ENCODE measurements at regions not wholly inside any gene's neighbourhood (a gene's known extent, or its start where the extent isn't known, plus 50 kb on each side); places are given as distances from the start of the nearest gene placed in this dataset.

- DNase-seq (ENCODE audit: low read depth, low spot score), result no peak
Observed at GRCh38 chr11:90783111-90783510, 560.3 kb upstream of the CHORDC1 start.

- DNase-seq (ENCODE audit: low read depth, low spot score), result no peak
Observed at GRCh38 chr11:90779098-90779497, 556.2 kb upstream of the CHORDC1 start.

- DNase-seq (ENCODE audit: low read depth, low spot score), result no peak
Observed at GRCh38 chr11:90775567-90776165, 552.8 kb upstream of the CHORDC1 start.

- DNase-seq (ENCODE audit: low read depth, low spot score), result no peak
Observed at GRCh38 chr11:90774727-90775566, 552.1 kb upstream of the CHORDC1 start.

- DNase-seq (ENCODE audit: low read depth, low spot score), result no peak
Observed at GRCh38 chr11:90770007-90770406, 547.2 kb upstream of the CHORDC1 start.

GRCh38 chr11:90766121-90766520, 543.3 kb upstream of the CHORDC1 start:
- DNase-seq (ENCODE audit: low read depth, low spot score), result no peak

- no peak for DNase-seq (ENCODE audit: low read depth, low spot score)
Observed at GRCh38 chr11:90764691-90765090, 541.8 kb upstream of the CHORDC1 start.

GRCh38 chr11:90757849-90758494, 535.1 kb upstream of the CHORDC1 start:
- no peak for DNase-seq (ENCODE audit: low read depth, low spot score)

- no peak for DNase-seq (ENCODE audit: low read depth, low spot score)
Observed at GRCh38 chr11:90756617-90757016, 533.8 kb upstream of the CHORDC1 start.

GRCh38 chr11:90753546-90753945, 530.7 kb upstream of the CHORDC1 start:
- no peak for DNase-seq (ENCODE audit: low read depth, low spot score)

GRCh38 chr11:90747057-90747456, 524.2 kb upstream of the CHORDC1 start:
- DNase-seq (ENCODE audit: low read depth, low spot score), result no peak

GRCh38 chr11:90744169-90744568, 521.3 kb upstream of the CHORDC1 start:
- DNase-seq (ENCODE audit: low read depth, low spot score), result no peak

- DNase-seq (ENCODE audit: low read depth, low spot score), result no peak
Observed at GRCh38 chr11:90738799-90739198, 516.0 kb upstream of the CHORDC1 start.

GRCh38 chr11:90737444-90738050, 514.7 kb upstream of the CHORDC1 start:
- DNase-seq (ENCODE audit: low read depth, low spot score), result peak; percentile 9

GRCh38 chr11:90732486-90732885, 509.6 kb upstream of the CHORDC1 start:
- DNase-seq (ENCODE audit: low read depth, low spot score), result no peak

- DNase-seq (ENCODE audit: low read depth, low spot score), result no peak
Observed at GRCh38 chr11:90723475-90723874, 500.6 kb upstream of the CHORDC1 start.

GRCh38 chr11:90722552-90723190, 499.8 kb upstream of the CHORDC1 start:
- DNase-seq (ENCODE audit: low read depth, low spot score), result no peak

GRCh38 chr11:90717522-90717921, 494.7 kb upstream of the CHORDC1 start:
- DNase-seq (ENCODE audit: low read depth, low spot score), result no peak

- DNase-seq (ENCODE audit: low read depth, low spot score), result no peak
Observed at GRCh38 chr11:90705661-90706060, 482.8 kb upstream of the CHORDC1 start.

GRCh38 chr11:90704510-90704909, 481.7 kb upstream of the CHORDC1 start:
- no peak for DNase-seq (ENCODE audit: low read depth, low spot score)

- no peak for DNase-seq (ENCODE audit: low read depth, low spot score)
Observed at GRCh38 chr11:90701716-90702115, 478.9 kb upstream of the CHORDC1 start.

All from smooth muscle cell of the brain vasculature (primary cell).